HG03558 (cell line): ENCODE measurements at regions not wholly inside any gene's neighbourhood (a gene's known extent, or its start where the extent isn't known, plus 50 kb on each side); places are given as distances from the start of the nearest gene placed in this dataset.
"Not testable (repeated sequence)": the region's sequence is repeated elsewhere in the genome, so short reads cannot be mapped to it uniquely, and the experiment has no call there.

ENCODE experiments used
- ATAC-seq: cut with Tn5 transposase; IDR thresholded peaks from one replicate; pipeline ENCODE4 v1.9.1; 2021; ENCODE audit warnings: moderate number of reproducible peaks; ENCODE audit not compliant: unreplicated experiment; ENCODE audit errors: extremely low read depth

DNA sequence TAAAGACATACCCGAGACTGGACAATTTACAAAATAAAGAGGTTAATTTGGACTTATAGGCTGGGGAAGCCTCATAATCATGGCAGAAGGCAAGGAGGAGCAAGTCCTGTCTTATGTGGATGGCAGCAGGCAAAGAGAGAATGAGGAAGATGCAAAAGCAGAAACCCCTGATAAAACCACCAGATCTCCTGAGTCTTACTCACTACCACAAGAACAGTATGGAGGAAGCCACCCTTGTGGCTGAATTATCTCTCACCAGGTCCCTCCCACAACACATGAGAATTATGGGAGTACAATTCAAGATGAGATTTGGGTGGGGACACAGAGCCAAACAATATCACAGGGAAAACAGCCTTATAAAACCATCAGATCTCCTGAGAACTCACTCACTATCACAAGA lies 61.6 kb upstream of the DCLK2 start:
- ATAC-seq, result not testable (repeated sequence)

GRCh38 chr4:150018257-150018656 lies 60.0 kb upstream of the DCLK2 start:
- no peak for ATAC-seq

DNA sequence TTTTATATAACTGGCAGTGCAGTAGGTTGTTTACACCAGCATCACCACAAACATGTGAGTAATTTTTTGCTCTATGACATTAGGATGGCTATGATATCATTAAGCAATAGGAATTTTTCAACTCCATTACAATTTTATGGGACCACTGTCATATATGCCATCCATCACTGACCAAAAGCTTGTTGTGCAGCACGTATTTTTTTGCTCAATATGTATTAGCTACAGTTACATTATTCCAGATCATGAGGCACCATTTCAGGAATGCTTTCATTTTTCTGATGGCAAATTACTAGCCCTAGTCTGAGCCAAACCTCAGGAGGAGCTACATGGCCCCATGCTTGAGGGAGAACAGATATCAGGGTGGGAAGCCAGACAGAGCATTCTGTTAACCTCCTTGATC lies 56.8 kb upstream of the DCLK2 start:
- no peak for ATAC-seq

DNA sequence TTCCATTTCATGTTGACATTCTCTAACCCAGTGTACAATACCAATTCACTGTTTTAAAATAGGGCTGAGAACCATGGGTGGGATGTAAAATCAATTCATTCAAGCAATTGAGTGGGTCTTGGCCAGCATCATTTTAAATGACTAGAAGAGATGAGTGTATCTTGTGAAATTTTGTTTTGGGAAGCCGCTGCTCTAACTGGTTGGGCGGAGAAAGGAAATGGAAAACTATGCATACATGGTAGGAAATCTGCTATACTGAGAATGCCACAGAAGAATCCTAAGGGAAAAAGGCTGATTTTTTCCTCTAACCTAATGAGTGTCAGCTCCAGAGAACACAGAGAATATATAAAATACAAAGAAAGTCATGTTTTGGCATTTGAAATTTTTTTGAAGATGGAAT lies 54.8 kb upstream of the DCLK2 start:
- ATAC-seq, result no peak

DNA sequence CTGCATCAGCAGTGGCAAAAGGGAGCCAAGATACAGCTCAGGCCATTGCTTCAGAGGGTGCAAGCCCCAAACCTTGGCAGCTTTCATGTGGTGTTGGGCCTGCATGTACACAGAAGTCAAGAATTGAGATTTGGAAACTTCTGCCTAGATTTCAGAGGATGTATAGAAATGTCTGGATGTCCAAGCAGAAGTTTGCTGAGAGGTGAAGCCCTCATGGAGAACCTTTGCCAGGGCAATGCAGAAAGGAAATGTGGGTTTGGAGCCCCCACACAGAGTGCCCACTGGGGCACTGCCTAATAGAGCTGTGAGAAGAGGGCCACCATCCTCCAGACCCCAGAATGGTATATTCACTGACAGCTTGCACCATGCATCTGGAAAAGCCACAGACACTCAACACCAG lies 51.3 kb upstream of the DCLK2 start:
- not testable (repeated sequence) for ATAC-seq
